HepG2 (cell line): ENCODE measurements at regions not wholly inside any gene's neighbourhood (a gene's known extent, or its start where the extent isn't known, plus 50 kb on each side); places are given as distances from the start of the nearest gene placed in this dataset.

Experiments used
- ATAC-seq: fragments of 200-7000 bp; cut with Tn5 transposase; 3 replicates; pipeline ENCODE4 v1.9.1; 2020; ENCODE audit warnings: mild to moderate bottlenecking, moderate library complexity
- BruUV-seq: library from RNA; stranded (reverse); fragments of 400-500 nt; replicated peaks from 2 replicates; lab custom pipeline; 2021; lab: Mats Ljungman, UMichigan
- CTCF ChIA-PET: fragments of 300-600 bp; formaldehyde crosslinking; extraction: SDS; loops from one replicate; lab custom pipeline; 2021; ENCODE audit warnings: low total read pairs, inconsistent platforms, low intra/inter-chr PET ratio; lab: Yijun Ruan, JAX
- POLR2A ChIA-PET: fragments of 350-600 bp; sonication (Branson Sonifier 250); formaldehyde crosslinking; loops from one replicate; lab custom pipeline; 2020; ENCODE audit warnings: antibody characterized with exemption, inconsistent platforms; lab: Yijun Ruan, JAX
- DNase-seq: peaks from one replicate; pipeline ENCODE4 v3.0.0-alpha.2; 2015; ENCODE audit warnings: low spot score
- FAIRE-seq: peaks from 3 replicates; lab custom pipeline; 2011; peaks lifted over from hg19 to GRCh38; lab: Jason Lieb, UNC
- H2AFZ ChIP-seq: one replicate; pipeline ENCODE4 v1.6.1; 2011; ENCODE audit warnings: low read length, inconsistent platforms
- H3K27ac ChIP-seq: fragments of 300-600 bp; 3 replicates; pipeline ENCODE4 v1.8.0; 2011; ENCODE audit warnings: mixed run types, mild to moderate bottlenecking, mixed read lengths, low read length, inconsistent platforms; ENCODE audit not compliant: insufficient read depth; ENCODE audit errors: extremely low read length
- H3K27me3 ChIP-seq, 2 experiments: fragments of 200-600 bp in 1 of 2; 2 replicates in 1 of 2; 3 replicates in 1 of 2; pipeline versions ENCODE4 v1.6.0 to v1.8.0; 2011; ENCODE audit warnings: low read length in 2 of 2, mild to moderate bottlenecking in 2 of 2, moderate library complexity in 2 of 2, inconsistent platforms in 1 of 2; ENCODE audit not compliant: insufficient read depth in 2 of 2, control insufficient read depth in 1 of 2
- H3K36me3 ChIP-seq, 2 experiments: fragments of 200-600 bp in 1 of 2; replicated peaks in 1 of 2; 2 replicates in 1 of 2; 3 replicates in 1 of 2; pipeline versions ENCODE4 v1.5.1 to v1.8.0; 2011; ENCODE audit warnings: low read length in 2 of 2, inconsistent platforms in 1 of 2; ENCODE audit not compliant: insufficient read depth in 2 of 2, control insufficient read depth in 1 of 2
- H3K4me1 ChIP-seq: 2 replicates; pipeline ENCODE4 v1.5.1; 2012; ENCODE audit warnings: low read length, inconsistent platforms; ENCODE audit not compliant: insufficient read depth
- H3K4me2 ChIP-seq: 2 replicates; pipeline ENCODE4 v1.6.0; 2011; ENCODE audit warnings: low read depth, low read length, inconsistent platforms
- H3K4me3 ChIP-seq, 3 experiments: fragments of 200-600 bp in 1 of 3; sonication (generic), shearing (Covaris generic) in 1 of 3; replicated peaks in 1 of 3; 2 replicates each; pipeline ENCODE4 v1.5.1; 2011 to 2016; ENCODE audit warnings: low read length in 3 of 3, inconsistent platforms in 2 of 3, low read depth in 2 of 3, mild to moderate bottlenecking in 2 of 3, control low read depth in 1 of 3, mixed read lengths in 1 of 3; ENCODE audit not compliant: insufficient read depth in 1 of 3
- H3K79me2 ChIP-seq: one replicate; pipeline ENCODE4 v1.6.1; 2011; ENCODE audit warnings: low read length, inconsistent platforms; ENCODE audit not compliant: insufficient read depth
- H3K9ac ChIP-seq: 2 replicates; pipeline ENCODE4 v1.6.0; 2011; ENCODE audit warnings: mild to moderate bottlenecking, low read depth, low read length, inconsistent platforms; ENCODE audit not compliant: insufficient read depth
- H3K9me3 ChIP-seq: 2 replicates; pipeline ENCODE4 v1.5.1; 2012; ENCODE audit warnings: mild to moderate bottlenecking, low read length
- H4K20me1 ChIP-seq: 2 replicates; pipeline ENCODE4 v1.6.0; 2011; ENCODE audit warnings: inconsistent platforms, mild to moderate bottlenecking, low read length, moderate library complexity; ENCODE audit not compliant: insufficient read depth
- ELK4 ChIP-seq: sonication (generic); formaldehyde crosslinking; IDR thresholded peaks from 2 replicates; pipeline ENCODE4 v1.9.0; 2021; ENCODE audit warnings: missing genetic modification reagents, borderline replicate concordance
- FOXJ3 ChIP-seq: sonication (generic); formaldehyde crosslinking; IDR thresholded peaks from 2 replicates; pipeline ENCODE4 v1.4.0; 2020; ENCODE audit warnings: missing genetic modification reagents, mild to moderate bottlenecking, borderline replicate concordance
- GATA4 ChIP-seq: sonication (generic); IDR thresholded peaks from 2 replicates; pipeline ENCODE4 v1.6.1; 2016; ENCODE audit warnings: antibody characterized with exemption, low read depth, borderline replicate concordance
- GLMP ChIP-seq: sonication (generic); formaldehyde crosslinking; IDR thresholded peaks from 2 replicates; pipeline ENCODE4 v1.9.0; 2021; ENCODE audit warnings: missing genetic modification reagents, mild to moderate bottlenecking, borderline replicate concordance
- MAX ChIP-seq: IDR thresholded peaks from 2 replicates; pipeline ENCODE4 v1.6.1; 2012; ENCODE audit warnings: inconsistent platforms
- SYNCRIP ChIP-seq: fragments of 200-400 bp; formaldehyde crosslinking; IDR thresholded peaks from 2 replicates; pipeline ENCODE4 v1.6.1; 2018; ENCODE audit warnings: mild to moderate bottlenecking, low read depth, low read length; ENCODE audit not compliant: insufficient read depth
- ZNF777 ChIP-seq: sonication (generic); formaldehyde crosslinking; IDR thresholded peaks from 2 replicates; pipeline ENCODE4 v1.4.0; 2020; ENCODE audit warnings: missing genetic modification reagents
- ZNF780A ChIP-seq: sonication (generic); formaldehyde crosslinking; IDR thresholded peaks from 2 replicates; pipeline ENCODE4 v1.8.0; 2022; ENCODE audit warnings: mild to moderate bottlenecking, missing genetic modification reagents, moderate library complexity
- ZNF800 ChIP-seq: sonication (generic); formaldehyde crosslinking; IDR thresholded peaks from 2 replicates; pipeline ENCODE4 v1.4.0; 2020; ENCODE audit warnings: missing genetic modification reagents
- ZSCAN31 ChIP-seq: sonication (generic); formaldehyde crosslinking; IDR thresholded peaks from 2 replicates; pipeline ENCODE4 v1.5.0; 2020; ENCODE audit warnings: low read depth, mild to moderate bottlenecking, missing genetic modification reagents
- WGBS: methylation state at CpG from one replicate; pipeline ENCODE4 v1.1.6; 2017; ENCODE audit warnings: low lambda C conversion rate; 5-methylcytosine and 5-hydroxymethylcytosine counted together
- in situ Hi-C: cut with HindIII; loops from 2 replicates; pipeline ENCODE4 v1.10.0; 2017; ENCODE audit warnings: low pct_unique_long_range_greater_than_20kb; ENCODE audit not compliant: extremely low pct_ligation_motif_present
- intact Hi-C: fragments of 100-400 bp; cut with micrococcal nuclease; formaldehyde crosslinking; loops from one replicate; pipeline ENCODE4 v1.10.0; 2022; ENCODE audit not compliant: unreplicated experiment

GRCh38 chr9:73813546-73813945, 661.9 kb downstream of the ANXA1 start (continued):
- TF ChIP-seq ZNF777 (CRISPR knock-in tag) (no peak), ZNF780A (CRISPR knock-in tag) (no peak), ZSCAN31 (CRISPR knock-in tag) (no peak), SYNCRIP (no peak), ZNF800 (CRISPR knock-in tag) (no peak), ELK4 (CRISPR knock-in tag) (no peak)

- POLR2A ChIA-PET = no interaction called here
- CTCF ChIA-PET = no interaction called here
- intact Hi-C loops = no loop called here
These were observed 665.2 kb downstream of the ANXA1 start for GRCh38 chr9:73816905-73817304.

More at GRCh38 chr9:73816905-73817304, 665.2 kb downstream of the ANXA1 start:
- no TSS peak for BruUV-seq
- Histone ChIP-seq H3K4me3 (no peak overlapping the region), H4K20me1 (no peaks in the 10 kb centered on the region), H3K79me2 (no peaks in the 10 kb centered on the region), H3K9ac (no peak overlapping the region), H3K27ac (no peak overlapping the region), H3K9me3 (no peaks in the 10 kb centered on the region), H2AFZ (no peak overlapping the region), H3K4me2 (no peak overlapping the region)
- ATAC-seq (no peak), DNase-seq (no peak), FAIRE-seq (no peak)
- in situ Hi-C loops = no loop called here
- WGBS = 29% methylated on average over 12 of the region's 12 CpGs
- no peak for TF ChIP-seq FOXJ3 (CRISPR knock-in tag)
- TF ChIP-seq MAX = no peak
- no peak for TF ChIP-seq GATA4
- TF ChIP-seq GLMP (CRISPR knock-in tag) = no peak
- TF ChIP-seq, all 625 proteins: peak for 0
- no peaks in the 10 kb centered on the region for H3K27me3 ChIP-seq
- no peaks in the 10 kb centered on the region for H3K36me3 ChIP-seq
- H3K4me1 ChIP-seq = no peaks in the 10 kb centered on the region
